ENCODE measurements at regions not wholly inside any gene's neighbourhood (a gene's known extent, or its start where the extent isn't known, plus 50 kb on each side); places are given as distances from the start of the nearest gene placed in this dataset.

- TF ChIP-seq CTCF (IDR thresholded peaks at IDR 0.05) (no peak), POLR2A (IDR thresholded peaks at IDR 0.05) (no peak)
Measured at GRCh38 chr2:12828980-12829379, 112.2 kb downstream of the TRIB2 start.

All from body of pancreas (tissue), 4 donors.